Pancreas (tissue), 10 donors: ENCODE measurements at regions not wholly inside any gene's neighbourhood (a gene's known extent, or its start where the extent isn't known, plus 50 kb on each side); places are given as distances from the start of the nearest gene placed in this dataset.

Experiments
- ATAC-seq, 4 donors: fragments of 200-7000 bp; cut with Tn5 transposase; one replicate each; pipeline versions ENCODE4 v1.8.0 to v1.9.1; 2020; ENCODE audit warnings: mild to moderate bottlenecking in 4 of 4, moderate library complexity in 4 of 4
- DNase-seq, 6 donors: peaks; one replicate each; pipeline ENCODE4 v3.0.0-alpha.2; 2020
- FAIRE-seq: peaks from 2 replicates; lab custom pipeline; 2012; peaks lifted over from hg19 to GRCh38; lab: Jason Lieb, UNC
- H3K27ac ChIP-seq, 4 donors: fragments of 200-600 bp; sonication (generic); 1 replicate in 3 of 4; 2 replicates in 1 of 4; pipeline versions ENCODE4 v1.5.0 to v1.8.0; 2020
- H3K27me3 ChIP-seq, 4 donors: fragments of 200-600 bp; one replicate each; pipeline ENCODE4 v1.8.0; 2021
- H3K36me3 ChIP-seq, 3 donors: fragments of 200-600 bp; sonication (generic) in 1 of 3; one replicate each; pipeline versions ENCODE4 v1.5.0 to v1.8.0; 2020 to 2021
- H3K4me1 ChIP-seq, 3 donors: fragments of 200-600 bp; one replicate each; pipeline ENCODE4 v1.8.0; 2021
- H3K4me3 ChIP-seq, 4 donors: fragments of 200-600 bp; sonication (generic) in 2 of 4; one replicate each; pipeline versions ENCODE4 v1.5.0 to v1.8.0; 2020 to 2021
- H3K9me3 ChIP-seq, 4 donors: fragments of 200-600 bp; one replicate each; pipeline ENCODE4 v1.8.0; 2021
- CTCF ChIP-seq, 4 donors: fragments of 200-600 bp; sonication (generic) in 3 of 4; IDR thresholded peaks; one replicate each; pipeline versions ENCODE4 v1.5.0 to v1.8.0; 2021; ENCODE audit warnings: antibody characterized with exemption in 4 of 4
- WGBS, 2 donors: extraction: QIAGEN DNeasy Blood & Tissue Kit; methylation state at CpG; one replicate each; pipeline ENCODE4 v1.1.7; 2013; 5-methylcytosine and 5-hydroxymethylcytosine counted together
- intact Hi-C, 3 donors: fragments of 100-400 bp; cut with DNase I; formaldehyde crosslinking; loops; one replicate each; pipeline versions ENCODE4 v1.11.1 to v1.14.2; 2022
- donor health status: healthy with polysubstance abuse.
- donor health status: DM: no; HTN: no; CAD: no; lungs with moderate emphysema.
- donor health status: DM: no; HTN: no; CAD: no.
- donor health status: control.
- donor health status: control.
- donor health status: Bipolar disorder and iron deficiency.
- donor health status: DM: yes; HTN: yes; CAD: no.
- donor health status: DM: no; HTN: no; CAD: no.
- donor health status: DM: no; HTN: no; CAD: no.
- donor health status: DM: yes; HTN: yes; CAD: no.

- DNase-seq (no peak), FAIRE-seq (no peak), ATAC-seq (no peak)
- H3K4me3 ChIP-seq: no peak overlapping the region
- H3K27me3 ChIP-seq: no peaks in the 10 kb centered on the region
- H3K27ac ChIP-seq: no peak overlapping the region
- no peak for TF ChIP-seq CTCF (IDR thresholded peaks at IDR 0.05)
- H3K36me3 ChIP-seq: no peaks in the 10 kb centered on the region
- intact Hi-C loops: no loop called here
- H3K9me3 ChIP-seq: no peaks in the 10 kb centered on the region
- H3K4me1 ChIP-seq: no peaks in the 10 kb centered on the region
- 81 to 93% methylated on average over 3 of the region's 3 CpGs for WGBS, 2 donors
These were observed 242.2 kb upstream of the CHRNA7 start for GRCh38 chr15:31788104-31788503.

- WGBS, 2 donors: 83 to 89% methylated on average over 9 of the region's 9 CpGs
- FAIRE-seq (no peak), ATAC-seq (no peak)
These were observed 237.6 kb upstream of the CHRNA7 start for GRCh38 chr15:31792611-31793199.

GRCh38 chr15:31799319-31799714 is 231.0 kb upstream of the CHRNA7 start:
- intact Hi-C loops: no loop called here
- DNase-seq (no peak), ATAC-seq (no peak), FAIRE-seq (no peak)
- Histone ChIP-seq H3K4me3 (no peak overlapping the region), H3K9me3 (no peaks in the 10 kb centered on the region), H3K36me3 (no peaks in the 10 kb centered on the region), H3K27ac (no peak overlapping the region), H3K4me1 (no peaks in the 10 kb centered on the region), H3K27me3 (no peaks in the 10 kb centered on the region)
- 88 to 93% methylated on average over 1 of the region's 1 CpG for WGBS, 2 donors
- TF ChIP-seq CTCF (IDR thresholded peaks at IDR 0.05): no peak

More at GRCh38 chr15:31792611-31793199, 237.6 kb upstream of the CHRNA7 start:
- Histone ChIP-seq H3K27ac (no peak overlapping the region), H3K36me3 (no peaks in the 10 kb centered on the region), H3K9me3 (no peaks in the 10 kb centered on the region), H3K4me3 (no peak overlapping the region), H3K27me3 (no peaks in the 10 kb centered on the region), H3K4me1 (no peaks in the 10 kb centered on the region)
- TF ChIP-seq CTCF (IDR thresholded peaks at IDR 0.05): no peak
- no peak for DNase-seq
- intact Hi-C loops: no loop called here

- no peak overlapping the region for H3K4me3 ChIP-seq
- DNase-seq (no peak), ATAC-seq (no peak), FAIRE-seq (no peak)
- intact Hi-C loops: no loop called here
- TF ChIP-seq CTCF (IDR thresholded peaks at IDR 0.05): no peak
- H3K36me3 ChIP-seq: no peaks in the 10 kb centered on the region
- no peaks in the 10 kb centered on the region for H3K27me3 ChIP-seq
- H3K9me3 ChIP-seq: no peaks in the 10 kb centered on the region
- 93 to 95% methylated on average over 7 of the region's 7 CpGs for WGBS, 2 donors
- no peak overlapping the region for H3K27ac ChIP-seq
- no peaks in the 10 kb centered on the region for H3K4me1 ChIP-seq
These were observed 230.5 kb upstream of the CHRNA7 start for GRCh38 chr15:31799715-31800321.

GRCh38 chr15:31801152-31801551 is 229.2 kb upstream of the CHRNA7 start:
- Histone ChIP-seq H3K27ac (no peak overlapping the region), H3K36me3 (no peaks in the 10 kb centered on the region), H3K4me3 (no peak overlapping the region), H3K27me3 (no peaks in the 10 kb centered on the region), H3K9me3 (no peaks in the 10 kb centered on the region), H3K4me1 (no peaks in the 10 kb centered on the region)
- DNase-seq: no peak
- ATAC-seq: no peak
- WGBS, 2 donors: 78 to 85% methylated on average over 5 of the region's 5 CpGs
- TF ChIP-seq CTCF (IDR thresholded peaks at IDR 0.05): no peak
- no peak for FAIRE-seq
- intact Hi-C loops: no loop called here
